Endothelial cell of umbilical vein (primary cell): ENCODE measurements at regions not wholly inside any gene's neighbourhood (a gene's known extent, or its start where the extent isn't known, plus 50 kb on each side); places are given as distances from the start of the nearest gene placed in this dataset.

Experiments used
- BruUV-seq: library from RNA; stranded (reverse); fragments of 400-500 nt; replicated peaks from 2 replicates; lab custom pipeline; 2021; lab: Mats Ljungman, UMichigan
- CTCF ChIA-PET: fragments of 300-600, 350-600 bp; sonication (Branson Sonifier 250); formaldehyde crosslinking; loops from one replicate; lab custom pipeline; 2021; ENCODE audit warnings: antibody characterized with exemption, inconsistent platforms; lab: Charles Lee
- POLR2A ChIA-PET: fragments of 300-600, 350-600 bp; sonication (Branson Sonifier 250); formaldehyde crosslinking; loops from one replicate; lab custom pipeline; 2021; ENCODE audit warnings: antibody characterized with exemption, inconsistent platforms; lab: Charles Lee
- DNase-seq: peaks from one replicate; pipeline ENCODE4 v3.0.0-alpha.2; 2011; ENCODE audit warnings: low read depth, low spot score
- FAIRE-seq: peaks from 2 replicates; lab custom pipeline; 2011; peaks lifted over from hg19 to GRCh38; lab: Jason Lieb, UNC
- H2AFZ ChIP-seq: 2 replicates; pipeline ENCODE4 v1.6.0; 2012; ENCODE audit warnings: low read depth, low read length, control low read depth, inconsistent platforms
- H3K27ac ChIP-seq: 2 replicates; pipeline ENCODE4 v1.5.1; 2011; ENCODE audit warnings: low read depth, mild to moderate bottlenecking, control low read depth, low read length, moderate library complexity; ENCODE audit not compliant: insufficient read depth
- H3K27me3 ChIP-seq, 2 experiments: 2 replicates each; pipeline versions ENCODE4 v1.6.0 to v1.6.1; 2011; ENCODE audit warnings: low read length in 2 of 2, mixed read lengths in 1 of 2; ENCODE audit not compliant: control insufficient read depth in 2 of 2, insufficient read depth in 2 of 2
- H3K36me3 ChIP-seq, 2 experiments: 2 replicates in 1 of 2; 3 replicates in 1 of 2; pipeline ENCODE4 v1.5.1; 2011; ENCODE audit warnings: low read length in 2 of 2, mild to moderate bottlenecking in 1 of 2, moderate library complexity in 1 of 2; ENCODE audit not compliant: control insufficient read depth in 2 of 2, insufficient read depth in 2 of 2; ENCODE audit errors: extremely low read depth in 1 of 2
- H3K4me1 ChIP-seq: 3 replicates; pipeline ENCODE4 v1.5.1; 2011; ENCODE audit warnings: mild to moderate bottlenecking, low read length; ENCODE audit not compliant: control insufficient read depth, insufficient read depth; ENCODE audit errors: extremely low read depth
- H3K4me2 ChIP-seq: 2 replicates; pipeline ENCODE4 v1.6.1; 2011; ENCODE audit warnings: low read length, control low read depth, mixed read lengths; ENCODE audit not compliant: insufficient read depth
- H3K4me3 ChIP-seq, 3 experiments: fragments of 200-600 bp in 1 of 3; sonication (generic), shearing (Covaris generic) in 1 of 3; replicated peaks in 1 of 3; 2 replicates each; pipeline ENCODE4 v1.5.1; 2011 to 2016; ENCODE audit warnings: control low read depth in 3 of 3, low read length in 3 of 3, mild to moderate bottlenecking in 2 of 3, inconsistent platforms in 1 of 3, low read depth in 1 of 3, moderate library complexity in 1 of 3; ENCODE audit not compliant: insufficient read depth in 1 of 3
- H3K79me2 ChIP-seq: 2 replicates; pipeline ENCODE4 v1.6.0; 2012; ENCODE audit warnings: low read length, inconsistent platforms; ENCODE audit not compliant: control insufficient read depth, insufficient read depth
- H3K9ac ChIP-seq: replicated peaks from 2 replicates; pipeline ENCODE3; 2011; ENCODE audit warnings: low read length, control low read depth; ENCODE audit not compliant: insufficient read depth; ENCODE audit errors: extremely low read depth
- H3K9me1 ChIP-seq: replicated peaks from 3 replicates; pipeline ENCODE4 v1.6.0; 2011; ENCODE audit warnings: mild to moderate bottlenecking, low read length; ENCODE audit not compliant: control insufficient read depth, insufficient read depth; ENCODE audit errors: extremely low read depth
- H3K9me3 ChIP-seq: replicated peaks from 2 replicates; pipeline ENCODE4 v1.5.1; 2012; ENCODE audit warnings: low read length, inconsistent platforms; ENCODE audit not compliant: control insufficient read depth, insufficient read depth
- H4K20me1 ChIP-seq: replicated peaks from 2 replicates; pipeline ENCODE3; 2011; ENCODE audit warnings: mild to moderate bottlenecking, low read length; ENCODE audit not compliant: control insufficient read depth, insufficient read depth; ENCODE audit errors: extremely low read depth
- CTCF ChIP-seq, 2 donors: IDR thresholded peaks; 1 replicate in 1 of 2; 2 replicates in 1 of 2; pipeline ENCODE4 v1.5.1; 2011; ENCODE audit warnings: low read length in 2 of 2, mild to moderate bottlenecking in 2 of 2, moderate library complexity in 2 of 2, control low read depth in 1 of 2, inconsistent platforms in 1 of 2, low read depth in 1 of 2; ENCODE audit not compliant: insufficient read depth in 1 of 2; ENCODE audit errors: extremely low read depth in 1 of 2
- EZH2 ChIP-seq: IDR thresholded peaks from 2 replicates; pipeline ENCODE4 v1.6.1; 2012; ENCODE audit warnings: borderline replicate concordance, low read depth, mild to moderate bottlenecking, moderate library complexity, low read length, inconsistent platforms; ENCODE audit not compliant: severe bottlenecking
- FOS ChIP-seq: IDR thresholded peaks from 2 replicates; pipeline ENCODE4 v1.6.1; 2011; ENCODE audit warnings: mild to moderate bottlenecking, low read length, moderate library complexity, borderline replicate concordance; ENCODE audit not compliant: insufficient read depth
- GATA2 ChIP-seq: IDR thresholded peaks from 2 replicates; pipeline ENCODE4 v1.7.0; 2011; ENCODE audit warnings: low read depth, mild to moderate bottlenecking, moderate library complexity, mixed read lengths, low read length; ENCODE audit not compliant: insufficient read length, insufficient read depth
- JUN ChIP-seq: IDR thresholded peaks from 2 replicates; pipeline ENCODE4 v1.6.1; 2011; ENCODE audit warnings: borderline replicate concordance, low read depth; ENCODE audit not compliant: insufficient read length, insufficient read depth
- MAX ChIP-seq: IDR thresholded peaks from 2 replicates; pipeline ENCODE4 v1.6.1; 2011; ENCODE audit not compliant: insufficient read depth, insufficient read length
- MYC ChIP-seq: IDR thresholded peaks from one replicate; pipeline ENCODE4 v1.6.1; 2011; ENCODE audit warnings: mild to moderate bottlenecking, low read depth, low read length
- POLR2A ChIP-seq: IDR thresholded peaks from 2 replicates; pipeline ENCODE4 v1.6.1; 2012; ENCODE audit warnings: low read depth, mild to moderate bottlenecking, control low read depth, low read length
- POLR2AphosphoS5 ChIP-seq: IDR thresholded peaks from 2 replicates; pipeline ENCODE4 v1.6.1; 2012; ENCODE audit warnings: low read depth, mild to moderate bottlenecking, control low read depth, low read length, moderate library complexity; ENCODE audit not compliant: insufficient read depth
- dilution Hi-C: fragments of 300-500 bp; cut with MboI; formaldehyde crosslinking; loops from one replicate; pipeline ENCODE4 v1.15.0; 2019; ENCODE audit warnings: low sequenced_read_pairs; ENCODE audit not compliant: extremely low pct_ligation_motif_present
- intact Hi-C: fragments of 100-400 bp; cut with micrococcal nuclease; formaldehyde crosslinking; loops from one replicate; pipeline ENCODE4 v1.10.0; 2022

GRCh38 chr11:116541460-116541859 lies 231.3 kb downstream of the BUD13 start:
- H3K79me2 ChIP-seq = no peaks in the 10 kb centered on the region
- POLR2A ChIA-PET = no interaction called here
- no peak overlapping the region for H3K4me2 ChIP-seq
- dilution Hi-C loops (no loop called here), intact Hi-C loops (no loop called here)
- DNase-seq = no peak
- H3K27me3 ChIP-seq = peaks cover 0 to 5% of the 10 kb centered on the region in 2 experiments
- H3K36me3 ChIP-seq = no peaks in the 10 kb centered on the region
- no peak overlapping the region for H3K4me3 ChIP-seq
- H3K9me1 ChIP-seq = no peaks in the 10 kb centered on the region
- no peaks in the 10 kb centered on the region for H3K4me1 ChIP-seq
- no peak for FAIRE-seq
- TF ChIP-seq POLR2A = no peak
- TF ChIP-seq POLR2AphosphoS5 = no peak
- no peak for TF ChIP-seq FOS
- no peak for TF ChIP-seq EZH2
- no peak overlapping the region for H3K27ac ChIP-seq
- CTCF ChIA-PET = interaction anchor here (1.2 kb wide), 1 partner anchor 10 kb away, joined by 3 read pairs; no protein-coding TSS in a partner anchor
- no peak overlapping the region for H3K9ac ChIP-seq
- no peak overlapping the region for H2AFZ ChIP-seq
- H4K20me1 ChIP-seq = no peaks in the 10 kb centered on the region
- no peaks in the 10 kb centered on the region for H3K9me3 ChIP-seq
- BruUV-seq = no TSS peak

- FAIRE-seq (no peak), DNase-seq (no peak)
- Histone ChIP-seq H3K79me2 (no peaks in the 10 kb centered on the region), H3K9me1 (no peaks in the 10 kb centered on the region), H3K4me3 (no peak overlapping the region), H3K9me3 (no peaks in the 10 kb centered on the region), H4K20me1 (no peaks in the 10 kb centered on the region), H2AFZ (no peak overlapping the region), H3K4me2 (no peak overlapping the region), H3K27ac (no peak overlapping the region), H3K9ac (no peak overlapping the region), H3K27me3 (peaks cover 0 to 5% of the 10 kb centered on the region in 2 experiments), H3K36me3 (no peaks in the 10 kb centered on the region), H3K4me1 (no peaks in the 10 kb centered on the region)
- no peak for TF ChIP-seq GATA2
- TF ChIP-seq FOS = no peak
- TF ChIP-seq POLR2A = no peak
- TF ChIP-seq MAX = no peak
- TF ChIP-seq CTCF (IDR thresholded peaks at IDR 0.05; ENCODE audit: extremely low read depth in 1 of 2, insufficient read depth in 1 of 2, low read depth in 1 of 2, low read length in 2 of 2) = no peak
- TF ChIP-seq JUN = no peak
- TF ChIP-seq POLR2AphosphoS5 = no peak
- TF ChIP-seq EZH2 = no peak
- no peak for TF ChIP-seq MYC
- ChIA-PET CTCF (interaction anchor here (1.2 to 2.3 kb wide), 2 partner anchors 9 to 27 kb away, joined by 3 to 8 read pairs; no protein-coding TSS in a partner anchor), POLR2A (no interaction called here)
- BruUV-seq = no TSS peak
- intact Hi-C loops (no loop called here), dilution Hi-C loops (no loop called here)
Measured at GRCh38 chr11:116540645-116541304, 232.0 kb downstream of the BUD13 start.
